ENCODE measurements at regions not wholly inside any gene's neighbourhood (a gene's known extent, or its start where the extent isn't known, plus 50 kb on each side); places are given as distances from the start of the nearest gene placed in this dataset.

- no peak overlapping the region for H2BK12ac ChIP-seq (ENCODE audit: insufficient read length, low read depth, low read length)
- no peaks in the 10 kb centered on the region; a peak in 1 of 5 replicates for H3K9me3 Mint-ChIP-seq
- H3K27ac ChIP-seq (ENCODE audit: insufficient read length, low read depth, low read length): no peak overlapping the region
- H4K8ac ChIP-seq (replicated peaks; ENCODE audit: insufficient read length, low read depth, low read length): no peak overlapping the region
- no peaks in the 10 kb centered on the region for H3K9me3 ChIP-seq (ENCODE audit: control insufficient read depth, low read depth, low read length)
- H2BK120ac ChIP-seq (ENCODE audit: low read depth, low read length, poor library complexity, severe bottlenecking): no peak overlapping the region
- no peak overlapping the region for H2BK15ac ChIP-seq (ENCODE audit: low read depth, low read length)
- no peaks in the 10 kb centered on the region; the same call in 1 of the 2 replicates for H3K79me2 ChIP-seq (ENCODE audit: insufficient read depth, low read length)
- peaks cover 32 to 39% of the 10 kb centered on the region in 2 experiments for H3K4me1 Mint-ChIP-seq
- H3K27me3 ChIP-seq (ENCODE audit: insufficient read depth, low read length): no peaks in the 10 kb centered on the region
- no peak overlapping the region for H3K23ac ChIP-seq (ENCODE audit: insufficient read length, low read depth, low read length)
- no peak overlapping the region for H2AK5ac ChIP-seq (ENCODE audit: insufficient read length, low read length)
- H3K79me1 ChIP-seq (ENCODE audit: insufficient read depth, low read depth, low read length, poor library complexity, severe bottlenecking): no peaks in the 10 kb centered on the region
- no peak overlapping the region for H3K18ac ChIP-seq (ENCODE audit: insufficient read length, low read depth, low read length)
- TF ChIP-seq CTCF (conservative IDR thresholded peaks at IDR 0.05): no peak
- no peak overlapping the region for H2BK5ac ChIP-seq (ENCODE audit: insufficient read length, low read length)
- DNase-seq: no peak
- H3K14ac ChIP-seq (ENCODE audit: insufficient read depth, low read length): no peak overlapping the region
- H4K91ac ChIP-seq (ENCODE audit: insufficient read length, low read depth, low read length): no peak overlapping the region
- H3K9ac ChIP-seq (ENCODE audit: extremely low read depth, insufficient read length, low read length): no peak overlapping the region
- H3K56ac ChIP-seq (ENCODE audit: insufficient read length, low read depth, low read length): no peak overlapping the region
- H3K27me3 Mint-ChIP-seq (ENCODE audit: low read depth): no peaks in the 10 kb centered on the region
- no peak overlapping the region for H3K4me2 ChIP-seq (ENCODE audit: insufficient read depth, insufficient read length, low read length)
- H3K27ac Mint-ChIP-seq: peak overlapping the region in 1 of 3 experiments; percentile 15; a peak in 1 of 7 replicates
- H3K36me3 Mint-ChIP-seq (ENCODE audit: insufficient read depth in 1 of 3, low read depth in 3 of 3): peaks cover 63 to 93% (median 85%) of the 10 kb centered on the region in 3 experiments
- no peak overlapping the region for H2AFZ ChIP-seq (ENCODE audit: low read length)
- H3K4me3 Mint-ChIP-seq: no peak overlapping the region
- no peaks in the 10 kb centered on the region for H4K20me1 ChIP-seq (ENCODE audit: control insufficient read depth, insufficient read depth, insufficient read length)
- no peaks in the 10 kb centered on the region for H3K4me1 ChIP-seq (ENCODE audit: insufficient read depth, low read length)
- WGBS (ENCODE audit: extremely low coverage, insufficient read length, low lambda C conversion rate): no CpG with 5 or more reads among the region's 2 CpGs
- no peak overlapping the region for H2BK20ac ChIP-seq (ENCODE audit: low read depth, low read length, poor library complexity, severe bottlenecking)
- no peak overlapping the region for H3T11ph ChIP-seq (ENCODE audit: low read length)
- no peak overlapping the region for H4K5ac ChIP-seq (ENCODE audit: insufficient read length, low read depth, low read length)
- no peak overlapping the region for H3K4ac ChIP-seq (ENCODE audit: low read depth, low read length)
- no peaks in the 10 kb centered on the region for H3K23me2 ChIP-seq (ENCODE audit: insufficient read length, low read depth, low read length, poor library complexity, severe bottlenecking)
Observed at GRCh38 chr9:97140566-97140965, 101.6 kb upstream of the CTSV start.

Measured in H9 (cell line).